ENCODE measurements at regions not wholly inside any gene's neighbourhood (a gene's known extent, or its start where the extent isn't known, plus 50 kb on each side); places are given as distances from the start of the nearest gene placed in this dataset.

DNA sequence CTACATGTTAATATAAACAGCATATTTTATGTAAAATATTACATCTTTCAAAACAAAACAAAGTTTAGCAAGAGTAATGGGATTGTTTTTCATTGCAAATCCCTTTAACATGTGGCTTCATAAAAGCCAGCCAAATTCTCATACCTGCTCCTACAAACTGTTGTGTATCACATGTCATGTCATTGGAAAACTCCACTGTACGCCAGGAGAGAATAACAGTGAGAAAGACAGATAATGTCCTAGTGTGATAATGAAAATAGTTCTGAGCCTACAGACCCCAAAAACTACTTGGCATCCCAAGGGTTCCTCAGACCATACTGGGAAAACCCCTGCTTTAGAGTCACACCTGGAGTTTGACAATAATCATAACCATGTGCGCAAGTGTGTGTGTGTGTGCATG is 182.7 kb upstream of the HNRNPA3 start:
- TF ChIP-seq CSDC2 (CRISPR knock-in tag; IDR thresholded peaks at IDR 0.05) (no peak), ZNF565 (CRISPR knock-in tag; conservative IDR thresholded peaks at IDR 0.05; ENCODE audit: low read depth) (no peak), ZFP3 (CRISPR knock-in tag; IDR thresholded peaks at IDR 0.05) (no peak), ZFP30 (CRISPR knock-in tag; IDR thresholded peaks at IDR 0.05) (no peak), ISL1 (CRISPR knock-in tag; IDR thresholded peaks at IDR 0.05) (no peak), SNAI2 (CRISPR knock-in tag; IDR thresholded peaks at IDR 0.05) (no peak), TCF4 (CRISPR knock-in tag; IDR thresholded peaks at IDR 0.05; ENCODE audit: borderline replicate concordance) (no peak), BACH2 (CRISPR knock-in tag; IDR thresholded peaks at IDR 0.05; ENCODE audit: borderline replicate concordance) (no peak)
- TF ChIP-seq, protein P1, sequence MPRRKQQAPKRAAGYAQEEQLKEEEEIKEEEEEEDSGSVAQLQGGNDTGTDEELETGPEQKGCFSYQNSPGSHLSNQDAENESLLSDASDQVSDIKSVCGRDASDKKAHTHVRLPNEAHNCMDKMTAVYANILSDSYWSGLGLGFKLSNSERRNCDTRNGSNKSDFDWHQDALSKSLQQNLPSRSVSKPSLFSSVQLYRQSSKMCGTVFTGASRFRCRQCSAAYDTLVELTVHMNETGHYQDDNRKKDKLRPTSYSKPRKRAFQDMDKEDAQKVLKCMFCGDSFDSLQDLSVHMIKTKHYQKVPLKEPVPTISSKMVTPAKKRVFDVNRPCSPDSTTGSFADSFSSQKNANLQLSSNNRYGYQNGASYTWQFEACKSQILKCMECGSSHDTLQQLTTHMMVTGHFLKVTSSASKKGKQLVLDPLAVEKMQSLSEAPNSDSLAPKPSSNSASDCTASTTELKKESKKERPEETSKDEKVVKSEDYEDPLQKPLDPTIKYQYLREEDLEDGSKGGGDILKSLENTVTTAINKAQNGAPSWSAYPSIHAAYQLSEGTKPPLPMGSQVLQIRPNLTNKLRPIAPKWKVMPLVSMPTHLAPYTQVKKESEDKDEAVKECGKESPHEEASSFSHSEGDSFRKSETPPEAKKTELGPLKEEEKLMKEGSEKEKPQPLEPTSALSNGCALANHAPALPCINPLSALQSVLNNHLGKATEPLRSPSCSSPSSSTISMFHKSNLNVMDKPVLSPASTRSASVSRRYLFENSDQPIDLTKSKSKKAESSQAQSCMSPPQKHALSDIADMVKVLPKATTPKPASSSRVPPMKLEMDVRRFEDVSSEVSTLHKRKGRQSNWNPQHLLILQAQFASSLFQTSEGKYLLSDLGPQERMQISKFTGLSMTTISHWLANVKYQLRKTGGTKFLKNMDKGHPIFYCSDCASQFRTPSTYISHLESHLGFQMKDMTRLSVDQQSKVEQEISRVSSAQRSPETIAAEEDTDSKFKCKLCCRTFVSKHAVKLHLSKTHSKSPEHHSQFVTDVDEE (CRISPR knock-in tag; IDR thresholded peaks at IDR 0.05): no peak
- TF ChIP-seq, protein P2, sequence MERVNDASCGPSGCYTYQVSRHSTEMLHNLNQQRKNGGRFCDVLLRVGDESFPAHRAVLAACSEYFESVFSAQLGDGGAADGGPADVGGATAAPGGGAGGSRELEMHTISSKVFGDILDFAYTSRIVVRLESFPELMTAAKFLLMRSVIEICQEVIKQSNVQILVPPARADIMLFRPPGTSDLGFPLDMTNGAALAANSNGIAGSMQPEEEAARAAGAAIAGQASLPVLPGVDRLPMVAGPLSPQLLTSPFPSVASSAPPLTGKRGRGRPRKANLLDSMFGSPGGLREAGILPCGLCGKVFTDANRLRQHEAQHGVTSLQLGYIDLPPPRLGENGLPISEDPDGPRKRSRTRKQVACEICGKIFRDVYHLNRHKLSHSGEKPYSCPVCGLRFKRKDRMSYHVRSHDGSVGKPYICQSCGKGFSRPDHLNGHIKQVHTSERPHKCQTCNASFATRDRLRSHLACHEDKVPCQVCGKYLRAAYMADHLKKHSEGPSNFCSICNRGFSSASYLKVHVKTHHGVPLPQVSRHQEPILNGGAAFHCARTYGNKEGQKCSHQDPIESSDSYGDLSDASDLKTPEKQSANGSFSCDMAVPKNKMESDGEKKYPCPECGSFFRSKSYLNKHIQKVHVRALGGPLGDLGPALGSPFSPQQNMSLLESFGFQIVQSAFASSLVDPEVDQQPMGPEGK (CRISPR knock-in tag; IDR thresholded peaks at IDR 0.05; ENCODE audit: borderline replicate concordance): no peak
- TF ChIP-seq, protein P3, sequence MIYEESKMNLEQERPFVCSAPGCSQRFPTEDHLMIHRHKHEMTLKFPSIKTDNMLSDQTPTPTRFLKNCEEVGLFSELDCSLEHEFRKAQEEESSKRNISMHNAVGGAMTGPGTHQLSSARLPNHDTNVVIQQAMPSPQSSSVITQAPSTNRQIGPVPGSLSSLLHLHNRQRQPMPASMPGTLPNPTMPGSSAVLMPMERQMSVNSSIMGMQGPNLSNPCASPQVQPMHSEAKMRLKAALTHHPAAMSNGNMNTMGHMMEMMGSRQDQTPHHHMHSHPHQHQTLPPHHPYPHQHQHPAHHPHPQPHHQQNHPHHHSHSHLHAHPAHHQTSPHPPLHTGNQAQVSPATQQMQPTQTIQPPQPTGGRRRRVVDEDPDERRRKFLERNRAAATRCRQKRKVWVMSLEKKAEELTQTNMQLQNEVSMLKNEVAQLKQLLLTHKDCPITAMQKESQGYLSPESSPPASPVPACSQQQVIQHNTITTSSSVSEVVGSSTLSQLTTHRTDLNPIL (CRISPR knock-in tag; IDR thresholded peaks at IDR 0.05; ENCODE audit: low read depth): no peak
- TF ChIP-seq, protein P4, sequence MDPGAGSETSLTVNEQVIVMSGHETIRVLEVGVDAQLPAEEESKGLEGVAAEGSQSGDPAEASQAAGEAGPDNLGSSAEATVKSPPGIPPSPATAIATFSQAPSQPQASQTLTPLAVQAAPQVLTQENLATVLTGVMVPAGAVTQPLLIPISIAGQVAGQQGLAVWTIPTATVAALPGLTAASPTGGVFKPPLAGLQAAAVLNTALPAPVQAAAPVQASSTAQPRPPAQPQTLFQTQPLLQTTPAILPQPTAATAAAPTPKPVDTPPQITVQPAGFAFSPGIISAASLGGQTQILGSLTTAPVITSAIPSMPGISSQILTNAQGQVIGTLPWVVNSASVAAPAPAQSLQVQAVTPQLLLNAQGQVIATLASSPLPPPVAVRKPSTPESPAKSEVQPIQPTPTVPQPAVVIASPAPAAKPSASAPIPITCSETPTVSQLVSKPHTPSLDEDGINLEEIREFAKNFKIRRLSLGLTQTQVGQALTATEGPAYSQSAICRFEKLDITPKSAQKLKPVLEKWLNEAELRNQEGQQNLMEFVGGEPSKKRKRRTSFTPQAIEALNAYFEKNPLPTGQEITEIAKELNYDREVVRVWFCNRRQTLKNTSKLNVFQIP (CRISPR knock-in tag; IDR thresholded peaks at IDR 0.05; ENCODE audit: borderline replicate concordance, low read depth): no peak
